T-helper 1 cell treated with Interleukin-12 subunit alpha and Interleukin-12 subunit beta and Interleukin-4 antibody, amounts not matched to agents 30 μg/mL and 1 μg/mL, for 36 hours (primary cell): ENCODE measurements at regions not wholly inside any gene's neighbourhood (a gene's known extent, or its start where the extent isn't known, plus 50 kb on each side); places are given as distances from the start of the nearest gene placed in this dataset.
"Not testable (repeated sequence)": the region's sequence is repeated elsewhere in the genome, so short reads cannot be mapped to it uniquely, and the experiment has no call there.

Experiments
- H3K27ac Mint-ChIP-seq: one replicate; pipeline ENCODE4 v1.8.0; 2021; ENCODE audit warnings: mild to moderate bottlenecking, mixed read lengths
- H3K27me3 Mint-ChIP-seq: one replicate; pipeline ENCODE4 v1.8.0; 2021; ENCODE audit warnings: low read depth, mixed read lengths
- H3K36me3 Mint-ChIP-seq: one replicate; pipeline ENCODE4 v1.8.0; 2021; ENCODE audit warnings: low read depth, mixed read lengths
- H3K4me1 Mint-ChIP-seq: one replicate; pipeline ENCODE4 v1.8.0; 2021; ENCODE audit warnings: low read depth, mixed read lengths
- H3K4me3 Mint-ChIP-seq: one replicate; pipeline ENCODE4 v1.8.0; 2021; ENCODE audit warnings: mild to moderate bottlenecking, moderate library complexity, mixed read lengths
- H3K9me3 Mint-ChIP-seq: one replicate; pipeline ENCODE4 v1.8.0; 2021; ENCODE audit warnings: mixed read lengths

DNA sequence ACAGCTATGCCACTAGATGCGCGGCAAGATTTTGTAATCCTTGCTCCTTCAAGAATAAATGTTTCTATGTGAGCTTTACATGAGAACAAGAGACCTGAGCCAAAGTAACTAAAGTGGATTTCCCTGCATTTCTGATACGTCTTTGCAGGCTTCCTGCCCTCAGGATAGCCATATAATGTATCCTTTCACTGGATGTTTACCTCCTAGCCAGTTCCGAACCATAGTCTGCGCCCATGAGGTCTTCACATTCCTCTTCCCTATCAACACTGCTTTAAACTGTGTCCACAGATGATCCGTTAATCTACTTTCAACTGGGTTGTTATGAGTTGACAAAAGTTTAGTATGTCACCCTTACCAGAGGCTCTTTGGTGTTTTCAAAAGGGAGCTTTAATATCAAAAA, 1889.1 kb upstream of the AGA start:
- no peaks in the 10 kb centered on the region for H3K9me3 Mint-ChIP-seq
- H3K36me3 Mint-ChIP-seq = no peaks in the 10 kb centered on the region
- no peaks in the 10 kb centered on the region for H3K4me1 Mint-ChIP-seq
- H3K27ac Mint-ChIP-seq = no peak overlapping the region
- H3K4me3 Mint-ChIP-seq = no peak overlapping the region
- no peaks in the 10 kb centered on the region for H3K27me3 Mint-ChIP-seq

GRCh38 chr4:179344861-179345260, 1902.6 kb upstream of the AGA start:
- H3K36me3 Mint-ChIP-seq = no peaks in the 10 kb centered on the region
- H3K4me3 Mint-ChIP-seq = no peak overlapping the region

GRCh38 chr4:179352221-179352620, 1910.0 kb upstream of the AGA start:
- H3K9me3 Mint-ChIP-seq = peaks cover 12% of the 10 kb centered on the region
- no peak overlapping the region for H3K27ac Mint-ChIP-seq
- H3K27me3 Mint-ChIP-seq = no peaks in the 10 kb centered on the region
- no peaks in the 10 kb centered on the region for H3K4me1 Mint-ChIP-seq
- no peak overlapping the region for H3K4me3 Mint-ChIP-seq
- H3K36me3 Mint-ChIP-seq = no peaks in the 10 kb centered on the region

More at GRCh38 chr4:179344861-179345260, 1902.6 kb upstream of the AGA start:
- H3K27ac Mint-ChIP-seq = no peak overlapping the region
- H3K4me1 Mint-ChIP-seq = no peaks in the 10 kb centered on the region
- H3K9me3 Mint-ChIP-seq = peaks cover 17% of the 10 kb centered on the region
- H3K27me3 Mint-ChIP-seq = no peaks in the 10 kb centered on the region

- H3K4me1 Mint-ChIP-seq = no peaks in the 10 kb centered on the region
- no peaks in the 10 kb centered on the region for H3K36me3 Mint-ChIP-seq
- H3K27ac Mint-ChIP-seq = no peak overlapping the region
- peaks cover 14% of the 10 kb centered on the region for H3K9me3 Mint-ChIP-seq
- no peaks in the 10 kb centered on the region for H3K27me3 Mint-ChIP-seq
- H3K4me3 Mint-ChIP-seq = no peak overlapping the region
These were observed 1911.5 kb upstream of the AGA start for GRCh38 chr4:179353786-179354185.

DNA sequence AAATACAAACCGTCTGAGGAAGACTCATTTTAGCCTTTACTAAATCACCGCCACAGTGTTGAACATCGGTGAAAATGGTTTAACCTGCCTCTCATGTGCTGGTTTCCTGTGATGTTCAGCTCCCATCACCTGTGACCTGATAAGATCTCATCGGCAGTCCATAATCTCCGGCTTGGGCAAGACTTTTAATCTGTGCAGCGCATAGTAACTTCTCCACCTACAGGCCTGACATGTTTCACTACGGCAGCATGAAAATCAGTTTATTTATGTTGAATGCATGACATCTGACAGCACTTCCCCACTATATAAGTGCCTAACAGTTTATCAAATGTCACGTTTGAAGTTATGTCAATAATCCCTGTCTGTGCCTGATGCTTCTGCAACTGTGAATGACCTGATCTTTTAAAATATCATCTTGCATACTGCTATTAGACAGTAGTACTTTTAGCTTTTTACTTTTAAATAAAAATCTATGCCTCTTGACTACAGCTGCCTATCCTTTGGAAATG, 1919.8 kb upstream of the AGA start:
- H3K27ac Mint-ChIP-seq = no peak overlapping the region

GRCh38 chr4:179365932-179366331, 1923.7 kb upstream of the AGA start:
- not testable (repeated sequence) for H3K27ac Mint-ChIP-seq, H3K4me3 Mint-ChIP-seq, H3K36me3 Mint-ChIP-seq, H3K27me3 Mint-ChIP-seq, H3K9me3 Mint-ChIP-seq, H3K4me1 Mint-ChIP-seq

More for the DNA sequence above, 1919.8 kb upstream of the AGA start:
- Mint-ChIP-seq H3K4me1 (no peaks in the 10 kb centered on the region), H3K27me3 (no peaks in the 10 kb centered on the region), H3K9me3 (peaks cover 21% of the 10 kb centered on the region), H3K36me3 (no peaks in the 10 kb centered on the region), H3K4me3 (no peak overlapping the region)

- H3K27ac Mint-ChIP-seq = no peak overlapping the region
- H3K9me3 Mint-ChIP-seq = no peaks in the 10 kb centered on the region
- H3K36me3 Mint-ChIP-seq = no peaks in the 10 kb centered on the region
- H3K4me3 Mint-ChIP-seq = no peak overlapping the region
- H3K27me3 Mint-ChIP-seq = no peaks in the 10 kb centered on the region
- no peaks in the 10 kb centered on the region for H3K4me1 Mint-ChIP-seq
These were observed 1930.0 kb upstream of the AGA start for GRCh38 chr4:179372242-179372641.

DNA sequence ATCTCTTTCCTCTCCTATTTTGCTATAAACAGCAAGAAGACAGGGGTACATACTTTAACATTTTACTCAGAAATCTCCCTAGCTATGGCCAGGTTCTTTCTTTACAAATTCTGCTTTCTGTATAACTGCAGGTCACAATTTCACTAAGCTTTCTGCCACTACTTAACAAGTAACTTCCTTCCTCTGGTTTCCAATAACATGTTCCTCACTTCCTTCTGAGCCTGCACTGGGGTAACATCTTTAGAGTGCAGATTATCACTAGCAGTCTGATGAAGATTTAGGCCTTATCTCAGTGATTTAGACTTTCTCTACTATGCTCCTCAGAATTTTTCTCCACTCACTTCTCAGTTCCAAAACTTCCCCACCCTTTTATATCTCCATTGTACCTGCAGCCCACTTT, 1930.5 kb upstream of the AGA start:
- Mint-ChIP-seq H3K27me3 (no peaks in the 10 kb centered on the region), H3K4me1 (no peaks in the 10 kb centered on the region), H3K9me3 (no peaks in the 10 kb centered on the region), H3K36me3 (no peaks in the 10 kb centered on the region), H3K27ac (no peak overlapping the region), H3K4me3 (no peak overlapping the region)

- peaks cover 18% of the 10 kb centered on the region for H3K9me3 Mint-ChIP-seq
- H3K4me1 Mint-ChIP-seq, H3K27me3 Mint-ChIP-seq, H3K36me3 Mint-ChIP-seq, H3K27ac Mint-ChIP-seq, H3K4me3 Mint-ChIP-seq: not testable (repeated sequence)
These were observed 1936.6 kb upstream of the AGA start for GRCh38 chr4:179378847-179379246.

- H3K4me1 Mint-ChIP-seq = no peaks in the 10 kb centered on the region
These were observed 1950.5 kb upstream of the AGA start for GRCh38 chr4:179392787-179393186.

GRCh38 chr4:179398414-179398813, 1956.2 kb upstream of the AGA start:
- no peak overlapping the region for H3K4me3 Mint-ChIP-seq
- no peaks in the 10 kb centered on the region for H3K36me3 Mint-ChIP-seq
- no peaks in the 10 kb centered on the region for H3K27me3 Mint-ChIP-seq
- H3K4me1 Mint-ChIP-seq = no peaks in the 10 kb centered on the region
- no peak overlapping the region for H3K27ac Mint-ChIP-seq
- peaks cover 10% of the 10 kb centered on the region for H3K9me3 Mint-ChIP-seq

More at GRCh38 chr4:179392787-179393186, 1950.5 kb upstream of the AGA start:
- H3K4me3 Mint-ChIP-seq = no peak overlapping the region
- H3K27ac Mint-ChIP-seq = no peak overlapping the region
- no peaks in the 10 kb centered on the region for H3K36me3 Mint-ChIP-seq
- H3K27me3 Mint-ChIP-seq = no peaks in the 10 kb centered on the region
- H3K9me3 Mint-ChIP-seq = peaks cover 18% of the 10 kb centered on the region

GRCh38 chr4:179399054-179399782, 1957.0 kb upstream of the AGA start:
- H3K4me1 Mint-ChIP-seq = no peaks in the 10 kb centered on the region
- no peaks in the 10 kb centered on the region for H3K27me3 Mint-ChIP-seq
- H3K9me3 Mint-ChIP-seq = peaks cover 15% of the 10 kb centered on the region
- H3K4me3 Mint-ChIP-seq = no peak overlapping the region
- no peak overlapping the region for H3K27ac Mint-ChIP-seq
- H3K36me3 Mint-ChIP-seq = no peaks in the 10 kb centered on the region

DNA sequence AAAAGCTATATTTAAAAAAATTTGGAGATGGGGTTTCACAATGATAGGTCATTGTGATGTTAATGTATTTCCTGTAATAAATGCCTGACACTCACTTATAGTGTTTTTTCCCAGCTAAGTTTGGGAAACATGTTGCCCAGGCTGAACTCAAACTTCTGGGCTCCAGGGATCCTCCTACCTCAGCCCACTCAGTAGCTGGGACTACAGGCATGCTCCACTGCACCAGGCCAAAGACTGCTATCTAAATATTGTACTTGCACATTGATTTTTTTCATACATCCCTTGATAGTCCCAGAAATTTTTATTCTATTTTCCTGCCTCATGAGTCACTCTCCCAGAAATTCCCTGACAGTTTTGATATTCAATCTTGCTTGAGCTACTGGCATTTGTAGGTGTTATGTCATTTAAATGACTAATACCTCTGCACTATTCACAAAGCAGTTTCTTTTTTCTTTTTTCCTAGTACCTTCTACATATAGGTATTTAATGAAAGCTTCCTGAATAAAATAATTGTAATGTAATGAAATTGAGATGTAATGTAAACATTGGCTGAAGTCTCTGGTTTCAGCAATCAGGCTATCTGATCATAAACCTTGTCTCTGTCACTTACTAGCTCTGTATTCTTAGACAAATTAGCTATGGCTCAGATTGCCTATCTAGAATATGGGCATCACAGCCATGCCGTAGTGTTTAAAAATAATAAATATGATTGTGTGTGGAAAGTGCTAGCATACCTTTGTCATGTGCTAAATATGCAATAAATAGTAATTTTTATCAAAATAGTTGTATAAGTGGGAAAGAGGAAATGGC, 1973.0 kb upstream of the AGA start:
- peaks cover 11% of the 10 kb centered on the region for H3K9me3 Mint-ChIP-seq
- H3K27me3 Mint-ChIP-seq = no peaks in the 10 kb centered on the region
- no peaks in the 10 kb centered on the region for H3K36me3 Mint-ChIP-seq
- H3K4me1 Mint-ChIP-seq = no peaks in the 10 kb centered on the region
- no peak overlapping the region for H3K4me3 Mint-ChIP-seq
- no peak overlapping the region for H3K27ac Mint-ChIP-seq

DNA sequence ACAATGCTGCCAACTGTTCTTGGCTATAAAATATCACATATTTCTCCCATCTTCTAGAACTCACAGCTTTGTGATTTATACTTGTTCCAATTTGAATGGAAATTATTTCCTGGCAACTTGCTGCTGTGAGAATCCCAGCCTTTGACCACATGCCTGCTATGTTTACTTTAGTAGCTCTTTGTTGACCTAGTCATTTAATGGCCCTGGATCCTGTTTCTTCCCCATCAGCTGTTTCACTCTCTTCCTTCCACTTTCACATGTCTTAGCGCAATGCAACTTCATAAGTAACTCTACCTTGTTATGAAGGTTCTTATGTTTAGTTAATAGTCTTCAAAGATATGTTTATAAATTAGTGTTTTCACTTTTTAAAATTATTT, 1973.6 kb upstream of the AGA start:
- Mint-ChIP-seq H3K4me1 (no peaks in the 10 kb centered on the region), H3K27me3 (no peaks in the 10 kb centered on the region), H3K36me3 (no peaks in the 10 kb centered on the region), H3K4me3 (no peak overlapping the region), H3K9me3 (peaks cover 11% of the 10 kb centered on the region), H3K27ac (no peak overlapping the region)

DNA sequence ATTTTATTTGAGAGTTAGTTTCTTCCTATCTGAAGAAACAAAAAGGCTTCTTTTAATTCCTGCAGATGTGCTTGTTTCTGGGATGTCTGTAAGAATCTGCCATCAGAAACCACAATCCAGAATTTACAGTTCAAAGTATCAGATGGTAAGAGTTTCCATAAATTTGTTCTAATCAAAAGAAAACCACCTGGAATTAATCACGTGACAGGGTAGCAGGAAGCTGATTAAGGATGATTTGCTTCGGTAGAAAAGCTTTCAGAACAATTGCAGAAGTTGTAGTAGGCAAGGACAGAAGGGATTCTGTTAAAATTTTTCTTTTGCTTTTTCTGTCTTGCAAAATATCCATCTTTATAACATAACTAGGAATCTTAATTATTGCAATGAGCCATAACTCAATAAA, 1975.1 kb upstream of the AGA start:
- no peak overlapping the region for H3K27ac Mint-ChIP-seq
- H3K27me3 Mint-ChIP-seq = no peaks in the 10 kb centered on the region

More for the DNA sequence above, 1975.1 kb upstream of the AGA start:
- Mint-ChIP-seq H3K4me3 (no peak overlapping the region), H3K36me3 (no peaks in the 10 kb centered on the region), H3K9me3 (peaks cover 11% of the 10 kb centered on the region), H3K4me1 (no peaks in the 10 kb centered on the region)
